MM.1S (cell line): ENCODE measurements at regions not wholly inside any gene's neighbourhood (a gene's known extent, or its start where the extent isn't known, plus 50 kb on each side); places are given as distances from the start of the nearest gene placed in this dataset.

ENCODE experiments used
- CTCF ChIP-seq: fragments of 300-600 bp; sonication (generic); IDR thresholded peaks from 2 replicates; pipeline ENCODE4 v1.5.1; 2016; ENCODE audit warnings: antibody characterized with exemption, low read length, mixed read lengths
- EZH2 ChIP-seq: fragments of 300-600 bp; sonication (generic); optimal IDR thresholded peaks from 2 replicates; pipeline ENCODE3; 2017; ENCODE audit warnings: low read depth, mild to moderate bottlenecking, antibody characterized with exemption, low read length, mixed read lengths
- EZH2phosphoT487 ChIP-seq: fragments of 300-600 bp; sonication (generic); IDR thresholded peaks from 2 replicates; pipeline ENCODE4 v1.6.1; 2018; ENCODE audit warnings: antibody characterized with exemption, low read length

GRCh38 chr6:10303608-10304506 lies 111.0 kb downstream of the TFAP2A start:
- no peak for TF ChIP-seq CTCF
- TF ChIP-seq EZH2 = no peak
- no peak for TF ChIP-seq EZH2phosphoT487
